CD14-positive monocyte (primary cell): ENCODE measurements at regions not wholly inside any gene's neighbourhood (a gene's known extent, or its start where the extent isn't known, plus 50 kb on each side); places are given as distances from the start of the nearest gene placed in this dataset.

ENCODE experiments used
- DNase-seq, 3 donors: peaks; one replicate each; pipeline ENCODE4 v3.0.0-alpha.2; 2011 to 2022
- H2AFZ ChIP-seq: 2 replicates; pipeline ENCODE4 v1.6.0; 2012; ENCODE audit warnings: mild to moderate bottlenecking, low read depth, low read length, inconsistent platforms; ENCODE audit not compliant: insufficient read depth, poor library complexity, severe bottlenecking
- H3K27ac ChIP-seq, 2 donors: 1 replicate in 1 of 2; 2 replicates in 1 of 2; pipeline ENCODE4 v1.5.1; 2012 to 2013; ENCODE audit warnings: low read length in 2 of 2, control low read depth in 1 of 2, inconsistent platforms in 1 of 2, low read depth in 1 of 2, mild to moderate bottlenecking in 1 of 2
- H3K27me3 ChIP-seq, 2 donors: one replicate each; pipeline versions ENCODE4 v1.6.0 to v1.6.1; 2011 to 2013; ENCODE audit warnings: low read length in 2 of 2; ENCODE audit not compliant: control insufficient read depth in 2 of 2, insufficient read depth in 2 of 2
- H3K36me3 ChIP-seq, 2 donors: replicated peaks in 1 of 2; 1 replicate in 1 of 2; 2 replicates in 1 of 2; pipeline versions ENCODE4 v1.5.1 to v1.6.1; 2012 to 2013; ENCODE audit warnings: low read length in 2 of 2, control low read depth in 1 of 2, inconsistent platforms in 1 of 2, mild to moderate bottlenecking in 1 of 2; ENCODE audit not compliant: insufficient read depth in 2 of 2, control insufficient read depth in 1 of 2
- H3K4me1 ChIP-seq, 2 donors: 1 replicate in 1 of 2; 2 replicates in 1 of 2; pipeline versions ENCODE4 v1.5.1 to v1.6.1; 2012 to 2013; ENCODE audit warnings: low read length in 2 of 2, control low read depth in 1 of 2, inconsistent platforms in 1 of 2, mild to moderate bottlenecking in 1 of 2, moderate library complexity in 1 of 2; ENCODE audit not compliant: insufficient read depth in 2 of 2, control insufficient read depth in 1 of 2
- H3K4me2 ChIP-seq: replicated peaks from 2 replicates; pipeline ENCODE3; 2012; ENCODE audit warnings: low read length, moderate library complexity, mild to moderate bottlenecking; ENCODE audit not compliant: poor library complexity, severe bottlenecking; ENCODE audit errors: extremely low read depth
- H3K4me3 ChIP-seq, 3 experiments: fragments of 200-600 bp in 1 of 3; sonication (generic) in 1 of 3; replicated peaks in 1 of 3; 1 replicate in 2 of 3; 2 replicates in 1 of 3; pipeline ENCODE4 v1.5.1; 2011 to 2013; ENCODE audit warnings: low read length in 3 of 3, mild to moderate bottlenecking in 3 of 3, control low read depth in 2 of 3, low read depth in 2 of 3, inconsistent platforms in 1 of 3, moderate library complexity in 1 of 3
- H3K79me2 ChIP-seq: 2 replicates; pipeline ENCODE4 v1.6.0; 2012; ENCODE audit warnings: mild to moderate bottlenecking, control low read depth, inconsistent platforms, low read length, moderate library complexity; ENCODE audit not compliant: insufficient read depth
- H3K9ac ChIP-seq: 2 replicates; pipeline ENCODE4 v1.6.0; 2017; ENCODE audit warnings: low read length, mild to moderate bottlenecking; ENCODE audit not compliant: insufficient read depth, poor library complexity, severe bottlenecking
- H3K9me3 ChIP-seq, 2 donors: replicated peaks in 1 of 2; 1 replicate in 1 of 2; 2 replicates in 1 of 2; pipeline versions ENCODE4 v1.5.1 to v1.6.1; 2012 to 2013; ENCODE audit warnings: low read length in 2 of 2, control low read depth in 1 of 2; ENCODE audit not compliant: control insufficient read depth in 1 of 2, insufficient read depth in 1 of 2
- H4K20me1 ChIP-seq: 2 replicates; pipeline ENCODE4 v1.6.0; 2012; ENCODE audit warnings: mild to moderate bottlenecking, low read length, control low read depth, moderate library complexity; ENCODE audit not compliant: insufficient read depth
- H3K27ac Mint-ChIP-seq, 7 donors: one replicate each; pipeline ENCODE4 v1.8.0; 2020; ENCODE audit warnings: mild to moderate bottlenecking in 7 of 7, mixed read lengths in 7 of 7, moderate library complexity in 6 of 7, inconsistent platforms in 2 of 7
- H3K27me3 Mint-ChIP-seq, 3 donors: one replicate each; pipeline ENCODE4 v1.8.0; 2021 to 2022; ENCODE audit warnings: low read depth in 3 of 3, mild to moderate bottlenecking in 3 of 3, mixed read lengths in 3 of 3, moderate library complexity in 3 of 3, inconsistent platforms in 1 of 3
- H3K36me3 Mint-ChIP-seq, 2 donors: one replicate each; pipeline ENCODE4 v1.8.0; 2020; ENCODE audit warnings: mixed read lengths in 2 of 2, inconsistent platforms in 1 of 2, mild to moderate bottlenecking in 1 of 2
- H3K4me1 Mint-ChIP-seq: one replicate; pipeline ENCODE4 v1.8.0; 2020; ENCODE audit warnings: mild to moderate bottlenecking, mixed read lengths
- H3K4me3 Mint-ChIP-seq, 2 donors: one replicate each; pipeline ENCODE4 v1.8.0; 2020; ENCODE audit warnings: mild to moderate bottlenecking in 2 of 2, mixed read lengths in 2 of 2, moderate library complexity in 1 of 2
- H3K9me3 Mint-ChIP-seq, 7 donors: one replicate each; pipeline ENCODE4 v1.8.0; 2020 to 2022; ENCODE audit warnings: mixed read lengths in 7 of 7, mild to moderate bottlenecking in 6 of 7, moderate library complexity in 6 of 7, inconsistent platforms in 2 of 7
- CTCF ChIP-seq: fragments of 200-600 bp; IDR thresholded peaks from one replicate; pipeline ENCODE4 v1.8.0; 2022; ENCODE audit warnings: antibody characterized with exemption, mild to moderate bottlenecking
- WGBS: methylation state at CpG from one replicate; pipeline ENCODE4 v1.1.5; 2013; ENCODE audit warnings: missing lambda C conversion rate; ENCODE audit not compliant: insufficient coverage; 5-methylcytosine and 5-hydroxymethylcytosine counted together
- intact Hi-C, 2 donors: fragments of 100-400 bp; cut with micrococcal nuclease; formaldehyde crosslinking; loops; one replicate each; pipeline versions ENCODE4 v1.15.0 to v1.15.1; 2023

DNA sequence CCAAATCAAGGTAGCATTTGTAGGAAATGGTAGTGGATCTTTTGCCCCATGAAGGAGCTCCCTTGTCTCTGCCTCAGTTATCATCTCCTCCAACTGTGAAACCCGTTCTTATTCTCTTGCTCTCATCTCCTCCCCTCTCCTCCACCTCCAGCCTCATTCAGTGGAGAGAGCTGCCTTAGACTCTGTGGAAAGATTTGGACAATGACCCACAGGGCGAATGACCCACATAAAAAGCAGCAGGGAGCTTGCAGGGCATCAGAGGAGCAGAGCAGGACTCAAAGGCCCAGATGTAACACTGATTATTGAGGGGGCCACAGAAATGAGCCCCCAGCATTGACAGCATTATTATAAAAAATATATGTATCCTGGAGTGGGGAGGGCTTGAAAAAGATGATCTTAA, 641.1 kb upstream of the CFAP20DC start:
- Histone ChIP-seq H3K27ac (no peak overlapping the region), H3K36me3 (no peaks in the 10 kb centered on the region), H4K20me1 (no peaks in the 10 kb centered on the region), H3K9me3 (no peaks in the 10 kb centered on the region), H3K9ac (no peak overlapping the region), H3K4me2 (no peak overlapping the region), H3K27me3 (no peaks in the 10 kb centered on the region), H3K79me2 (no peaks in the 10 kb centered on the region), H3K4me3 (no peak overlapping the region), H2AFZ (no peak overlapping the region), H3K4me1 (peaks cover 3 to 15% of the 10 kb centered on the region in 2 donors)
- H3K36me3 Mint-ChIP-seq = no peaks in the 10 kb centered on the region
- peaks cover 0 to 2% (median 0%) of the 10 kb centered on the region in 7 donors for H3K9me3 Mint-ChIP-seq
- peak overlapping the region in 1 of 7 donors; percentile 36 for H3K27ac Mint-ChIP-seq
- H3K27me3 Mint-ChIP-seq = peaks cover 0 to 1% (median 1%) of the 10 kb centered on the region in 3 donors
- peaks cover 16% of the 10 kb centered on the region for H3K4me1 Mint-ChIP-seq
- TF ChIP-seq CTCF = no peak
- 100% methylated on average over 2 of the region's 2 CpGs for WGBS
- no peak for DNase-seq
- intact Hi-C loops = no loop called here
- H3K4me3 Mint-ChIP-seq = no peak overlapping the region

DNA sequence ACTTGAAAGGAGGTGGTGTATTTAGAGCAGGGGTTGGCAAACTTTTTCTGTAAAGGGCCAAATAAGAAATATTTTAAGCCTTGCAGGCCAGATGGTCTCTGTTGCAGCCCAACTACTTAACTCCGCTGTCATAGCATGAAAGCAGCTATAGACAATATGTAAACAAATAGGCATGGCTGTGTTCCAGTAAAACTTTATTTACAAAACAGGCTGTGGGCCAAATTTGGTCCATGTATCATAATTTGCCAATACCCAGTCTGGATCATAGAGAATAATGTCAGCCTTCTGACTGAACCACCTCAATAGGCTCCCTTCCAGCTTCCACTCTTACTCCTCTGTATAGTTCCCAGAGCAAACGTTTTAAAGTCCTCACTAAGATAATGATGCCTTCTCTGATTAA, 638.8 kb upstream of the CFAP20DC start:
- peaks cover 0 to 3% (median 0%) of the 10 kb centered on the region in 7 donors for H3K9me3 Mint-ChIP-seq
- H2AFZ ChIP-seq = no peak overlapping the region
- no peak overlapping the region for H3K4me3 ChIP-seq
- H4K20me1 ChIP-seq = no peaks in the 10 kb centered on the region
- peaks cover 3 to 15% of the 10 kb centered on the region in 2 donors for H3K4me1 ChIP-seq
- no peak overlapping the region for H3K4me3 Mint-ChIP-seq
- no peak overlapping the region for H3K27ac ChIP-seq
- no peak overlapping the region for H3K9ac ChIP-seq
- peaks cover 0 to 1% (median 0%) of the 10 kb centered on the region in 3 donors for H3K27me3 Mint-ChIP-seq
- no peaks in the 10 kb centered on the region for H3K36me3 ChIP-seq
- H3K27me3 ChIP-seq = no peaks in the 10 kb centered on the region
- intact Hi-C loops = no loop called here
- WGBS = 80% methylated on average over 1 of the region's 2 CpGs
- H3K9me3 ChIP-seq = no peaks in the 10 kb centered on the region
- no peaks in the 10 kb centered on the region for H3K79me2 ChIP-seq
- no peak for DNase-seq
- H3K36me3 Mint-ChIP-seq = no peaks in the 10 kb centered on the region
- no peak overlapping the region for H3K27ac Mint-ChIP-seq
- peaks cover 16% of the 10 kb centered on the region for H3K4me1 Mint-ChIP-seq
- no peak for TF ChIP-seq CTCF
- no peak overlapping the region for H3K4me2 ChIP-seq
